Brain microvascular endothelial cell (primary cell): ENCODE measurements at regions not wholly inside any gene's neighbourhood (a gene's known extent, or its start where the extent isn't known, plus 50 kb on each side); places are given as distances from the start of the nearest gene placed in this dataset.

Experiments used
- DNase-seq: peaks from one replicate; pipeline ENCODE4 v3.0.0-alpha.2; 2020
- H3K27ac ChIP-seq: fragments of 250-450 bp; sonication (Bioruptor Pico); 2 replicates; pipeline ENCODE4 v1.5.1; 2020; ENCODE audit warnings: mild to moderate bottlenecking, moderate library complexity
- H3K27me3 ChIP-seq: fragments of 250-450 bp; sonication (Bioruptor Pico); replicated peaks from 2 replicates; pipeline ENCODE4 v1.5.1; 2020; ENCODE audit warnings: mild to moderate bottlenecking
- H3K36me3 ChIP-seq: fragments of 250-450 bp; sonication (Bioruptor Pico); replicated peaks from 2 replicates; pipeline ENCODE4 v1.5.1; 2020; ENCODE audit warnings: mild to moderate bottlenecking
- H3K4me3 ChIP-seq: 2 replicates; pipeline ENCODE4 v1.5.1; 2011; ENCODE audit warnings: low read depth, mild to moderate bottlenecking, control low read depth, low read length, moderate library complexity
- in situ Hi-C: cut with HindIII; loops from 2 replicates; pipeline ENCODE4 v1.10.0; 2017; ENCODE audit warnings: low sequenced_read_pairs, low pct_ligation_motif_present
- TF ChIP-seq, protein P1 (sequence below): IDR thresholded peaks from 2 replicates; pipeline ENCODE4 v1.5.1; 2011; ENCODE audit warnings: low read depth, mild to moderate bottlenecking, moderate library complexity, low read length, control low read depth, inconsistent platforms; ENCODE audit errors: missing control alignments

DNA sequence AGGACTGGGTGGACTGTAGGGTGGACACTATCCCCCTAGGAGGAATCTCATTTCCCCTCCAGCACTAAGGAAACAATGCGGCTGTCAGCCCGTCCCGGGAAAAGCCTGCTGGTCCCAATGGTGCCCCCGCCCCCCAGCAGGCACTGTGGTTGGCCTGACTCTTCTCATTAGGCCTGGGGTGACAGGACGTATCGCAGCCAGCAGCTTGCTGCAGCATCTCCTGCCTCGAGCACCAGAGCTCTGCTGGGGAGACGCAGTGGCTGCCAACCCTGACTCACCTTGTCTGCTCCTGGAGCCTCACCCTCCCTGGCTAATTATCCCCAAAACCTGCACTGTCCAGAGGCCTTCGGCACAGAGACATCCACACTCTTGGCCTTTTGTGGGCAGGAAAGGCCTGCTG lies 115.1 kb upstream of the GJB5 start:
- Histone ChIP-seq H3K27me3 (no peaks in the 10 kb centered on the region), H3K27ac (no peak overlapping the region), H3K4me3 (no peak overlapping the region), H3K36me3 (no peaks in the 10 kb centered on the region)
- DNase-seq, result no peak
- in situ Hi-C loops, result no loop called here
- TF ChIP-seq, protein P1, sequence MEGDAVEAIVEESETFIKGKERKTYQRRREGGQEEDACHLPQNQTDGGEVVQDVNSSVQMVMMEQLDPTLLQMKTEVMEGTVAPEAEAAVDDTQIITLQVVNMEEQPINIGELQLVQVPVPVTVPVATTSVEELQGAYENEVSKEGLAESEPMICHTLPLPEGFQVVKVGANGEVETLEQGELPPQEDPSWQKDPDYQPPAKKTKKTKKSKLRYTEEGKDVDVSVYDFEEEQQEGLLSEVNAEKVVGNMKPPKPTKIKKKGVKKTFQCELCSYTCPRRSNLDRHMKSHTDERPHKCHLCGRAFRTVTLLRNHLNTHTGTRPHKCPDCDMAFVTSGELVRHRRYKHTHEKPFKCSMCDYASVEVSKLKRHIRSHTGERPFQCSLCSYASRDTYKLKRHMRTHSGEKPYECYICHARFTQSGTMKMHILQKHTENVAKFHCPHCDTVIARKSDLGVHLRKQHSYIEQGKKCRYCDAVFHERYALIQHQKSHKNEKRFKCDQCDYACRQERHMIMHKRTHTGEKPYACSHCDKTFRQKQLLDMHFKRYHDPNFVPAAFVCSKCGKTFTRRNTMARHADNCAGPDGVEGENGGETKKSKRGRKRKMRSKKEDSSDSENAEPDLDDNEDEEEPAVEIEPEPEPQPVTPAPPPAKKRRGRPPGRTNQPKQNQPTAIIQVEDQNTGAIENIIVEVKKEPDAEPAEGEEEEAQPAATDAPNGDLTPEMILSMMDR, result no peak

DNA sequence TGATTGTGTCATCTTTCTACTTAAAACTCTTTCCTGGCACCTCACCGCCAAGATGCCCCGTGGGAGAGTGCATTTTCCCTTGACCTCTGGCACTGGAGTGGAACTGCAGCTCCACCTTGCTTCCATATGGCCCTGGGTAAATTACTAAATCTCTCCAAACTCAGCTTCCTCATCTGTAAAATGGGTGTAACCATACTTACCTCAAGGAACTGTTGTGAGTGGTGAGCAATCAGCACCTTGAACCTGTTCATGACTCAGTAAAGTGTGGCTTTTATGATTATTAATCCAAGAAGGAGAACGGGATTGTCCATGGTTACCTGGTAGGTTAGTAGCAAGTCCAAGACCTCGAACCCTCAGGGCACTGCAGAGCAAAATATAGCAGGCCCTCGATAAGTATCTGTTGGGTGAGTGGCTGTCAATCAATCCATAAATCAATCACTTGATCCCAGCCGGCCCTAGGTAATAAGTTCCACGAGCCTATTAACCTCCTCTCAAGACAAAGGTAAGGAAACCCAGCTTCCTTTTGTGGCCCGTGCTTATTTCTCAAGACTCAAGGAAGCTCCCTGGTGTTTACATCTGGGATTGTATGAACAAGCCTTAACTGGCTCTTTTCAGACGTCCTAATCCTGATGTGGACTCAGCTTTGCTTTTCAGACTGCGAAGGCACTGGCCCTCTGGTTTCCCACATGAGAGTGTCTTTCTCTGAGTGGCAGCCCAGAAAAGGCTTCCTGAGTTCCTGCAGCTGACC lies 114.0 kb upstream of the GJB5 start:
- TF ChIP-seq, protein P1, result no peak
- in situ Hi-C loops, result no loop called here
- no peak for DNase-seq
- H3K27ac ChIP-seq, result no peak overlapping the region
- no peak overlapping the region for H3K4me3 ChIP-seq
- no peaks in the 10 kb centered on the region for H3K27me3 ChIP-seq
- H3K36me3 ChIP-seq, result no peaks in the 10 kb centered on the region

DNA sequence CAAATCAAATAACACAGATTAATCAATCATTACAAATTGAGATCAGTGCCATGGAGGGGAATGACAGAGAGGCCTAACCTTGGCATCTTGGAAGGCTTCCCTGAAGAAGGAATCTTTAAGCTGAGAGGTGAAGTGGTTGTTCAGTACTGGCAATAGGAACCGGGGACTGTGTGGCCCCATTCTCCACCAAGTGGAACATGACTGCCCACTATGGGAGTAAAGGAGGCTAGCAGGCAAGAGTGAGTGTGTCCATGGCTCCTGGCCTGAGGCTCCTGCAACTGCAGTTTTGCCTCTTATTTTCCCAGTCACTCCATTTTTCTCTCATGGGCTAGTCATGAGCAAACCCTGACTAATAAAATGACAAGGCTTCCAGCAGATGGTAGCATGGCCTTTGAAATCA lies 112.2 kb upstream of the GJB5 start:
- no peaks in the 10 kb centered on the region for H3K27me3 ChIP-seq
- TF ChIP-seq, protein P1, result no peak
- H3K4me3 ChIP-seq, result no peak overlapping the region
- DNase-seq, result no peak
- in situ Hi-C loops, result no loop called here
- H3K36me3 ChIP-seq, result no peaks in the 10 kb centered on the region
- H3K27ac ChIP-seq, result no peak overlapping the region

DNA sequence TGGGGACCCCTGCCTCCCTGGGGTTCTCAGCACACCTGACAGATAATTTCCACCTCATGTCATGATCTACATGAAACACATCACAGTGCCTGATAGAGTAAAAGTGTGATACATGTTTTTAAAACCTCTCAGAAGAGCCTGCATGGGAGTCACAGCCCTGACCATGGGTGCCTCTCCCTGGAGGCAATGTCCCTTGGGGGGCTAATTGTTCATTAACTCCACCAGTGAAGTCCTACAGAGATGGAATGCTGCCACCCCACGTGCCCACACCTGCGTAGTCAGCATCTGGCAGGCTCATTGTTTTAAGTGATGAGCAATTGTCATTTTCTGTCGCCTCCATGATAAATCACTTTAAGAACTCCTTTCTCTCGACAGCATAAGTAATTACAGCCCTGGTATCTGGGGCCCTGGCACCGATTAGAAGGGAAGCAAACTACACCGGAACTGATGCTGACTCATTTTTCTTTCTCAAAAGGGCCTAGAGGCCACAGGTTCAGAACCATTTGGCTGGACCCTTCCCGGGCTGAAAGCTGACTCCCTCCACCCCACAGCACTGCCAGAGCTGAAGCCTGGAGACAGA lies 109.6 kb upstream of the GJB5 start:
- H3K36me3 ChIP-seq, result no peaks in the 10 kb centered on the region
- DNase-seq, result no peak
- in situ Hi-C loops, result no loop called here
- H3K4me3 ChIP-seq, result no peak overlapping the region
- no peak overlapping the region for H3K27ac ChIP-seq
- TF ChIP-seq, protein P1, result no peak
- no peaks in the 10 kb centered on the region for H3K27me3 ChIP-seq

DNA sequence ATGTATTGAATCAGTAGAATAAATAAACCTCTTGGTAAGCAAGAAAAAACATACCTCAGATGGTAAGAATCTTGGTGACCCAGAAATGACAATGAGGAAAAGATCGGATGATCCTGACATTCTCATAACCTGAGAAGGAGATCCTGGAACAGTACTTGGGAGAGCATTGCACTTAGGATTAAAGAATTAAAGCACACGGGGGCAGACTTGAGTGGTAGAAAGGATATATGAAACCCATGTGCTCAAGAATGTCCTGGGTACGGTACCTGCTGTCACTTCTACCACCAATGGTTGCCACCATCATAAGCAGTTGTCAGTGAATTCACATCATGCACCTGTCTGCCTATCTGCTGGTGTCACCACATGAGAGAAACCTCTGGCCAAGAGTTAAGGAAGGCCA lies 108.9 kb upstream of the GJB5 start:
- H3K36me3 ChIP-seq, result no peaks in the 10 kb centered on the region
- in situ Hi-C loops, result no loop called here
- H3K4me3 ChIP-seq, result no peak overlapping the region
- H3K27me3 ChIP-seq, result no peaks in the 10 kb centered on the region
- TF ChIP-seq, protein P1, result no peak
- DNase-seq, result no peak
- no peak overlapping the region for H3K27ac ChIP-seq
